Neuronal stem cell (in vitro differentiated cells): ENCODE measurements at regions not wholly inside any gene's neighbourhood (a gene's known extent, or its start where the extent isn't known, plus 50 kb on each side); places are given as distances from the start of the nearest gene placed in this dataset.

Experiments
- DNase-seq: peaks from one replicate; pipeline ENCODE4 v3.0.0-alpha.2; 2013; ENCODE audit warnings: low spot score
- H2AFZ ChIP-seq: one replicate; pipeline ENCODE4 v1.6.1; 2013; ENCODE audit warnings: mild to moderate bottlenecking, low read length, inconsistent platforms
- H2AK5ac ChIP-seq: 2 replicates; pipeline ENCODE4 v1.6.1; 2013; ENCODE audit warnings: low read depth, mild to moderate bottlenecking, inconsistent platforms, low read length, moderate library complexity, mixed read lengths
- H2BK120ac ChIP-seq: 2 replicates; pipeline ENCODE4 v1.6.1; 2013; ENCODE audit warnings: low read depth, mild to moderate bottlenecking, inconsistent platforms, low read length, moderate library complexity, mixed read lengths
- H2BK12ac ChIP-seq: one replicate; pipeline ENCODE4 v1.6.1; 2013; ENCODE audit warnings: low read length, inconsistent platforms
- H2BK15ac ChIP-seq: 2 replicates; pipeline ENCODE4 v1.6.1; 2013; ENCODE audit warnings: mild to moderate bottlenecking, low read length, inconsistent platforms, mixed read lengths
- H2BK5ac ChIP-seq: one replicate; pipeline ENCODE4 v1.6.1; 2013; ENCODE audit warnings: inconsistent platforms, mild to moderate bottlenecking, low read length, moderate library complexity
- H3K14ac ChIP-seq: one replicate; pipeline ENCODE4 v1.6.1; 2013; ENCODE audit warnings: low read length, inconsistent platforms
- H3K18ac ChIP-seq: 2 replicates; pipeline ENCODE4 v1.6.1; 2013; ENCODE audit warnings: low read length, inconsistent platforms
- H3K23ac ChIP-seq: 2 replicates; pipeline ENCODE4 v1.6.1; 2013; ENCODE audit warnings: low read depth, mild to moderate bottlenecking, mixed read lengths, low read length, inconsistent platforms; ENCODE audit not compliant: poor library complexity
- H3K27ac ChIP-seq: replicated peaks from 3 replicates; pipeline ENCODE4 v1.5.1; 2013; ENCODE audit warnings: low read length, inconsistent platforms
- H3K27me3 ChIP-seq, 3 experiments: 2 replicates each; pipeline ENCODE4 v1.6.1; 2013; ENCODE audit warnings: low read length in 3 of 3, mild to moderate bottlenecking in 2 of 3, inconsistent platforms in 1 of 3, low read depth in 1 of 3, mixed read lengths in 1 of 3, moderate library complexity in 1 of 3; ENCODE audit not compliant: control insufficient read depth in 3 of 3, insufficient read depth in 3 of 3
- H3K36me3 ChIP-seq, 2 donors: replicated peaks in 1 of 2; 2 replicates each; pipeline ENCODE4 v1.6.1; 2013; ENCODE audit warnings: low read length in 2 of 2; ENCODE audit not compliant: control insufficient read depth in 2 of 2, insufficient read depth in 2 of 2
- H3K4ac ChIP-seq: 2 replicates; pipeline ENCODE4 v1.6.1; 2013; ENCODE audit warnings: inconsistent platforms, mild to moderate bottlenecking, low read length, moderate library complexity
- H3K4me1 ChIP-seq, 2 donors: 1 replicate in 1 of 2; 2 replicates in 1 of 2; pipeline ENCODE4 v1.6.1; 2013; ENCODE audit warnings: low read length in 2 of 2, low read depth in 1 of 2; ENCODE audit not compliant: control insufficient read depth in 2 of 2, insufficient read depth in 1 of 2
- H3K4me2 ChIP-seq: one replicate; pipeline ENCODE4 v1.6.1; 2013; ENCODE audit warnings: mild to moderate bottlenecking, low read length, inconsistent platforms; ENCODE audit not compliant: insufficient read depth, poor library complexity, severe bottlenecking
- H3K4me3 ChIP-seq, 2 donors: 2 replicates each; pipeline ENCODE4 v1.5.1; 2013; ENCODE audit warnings: low read length in 2 of 2, mild to moderate bottlenecking in 2 of 2, inconsistent platforms in 1 of 2, moderate library complexity in 1 of 2
- H3K79me1 ChIP-seq: one replicate; pipeline ENCODE4 v1.6.1; 2013; ENCODE audit warnings: low read depth, mild to moderate bottlenecking, inconsistent platforms, low read length, moderate library complexity
- H3K9ac ChIP-seq: one replicate; pipeline ENCODE4 v1.6.1; 2013; ENCODE audit warnings: mild to moderate bottlenecking, low read depth, low read length, inconsistent platforms; ENCODE audit not compliant: poor library complexity
- H3K9me3 ChIP-seq, 2 donors: replicated peaks in 1 of 2; 2 replicates each; pipeline versions ENCODE3 to v1.6.1; 2013; ENCODE audit warnings: low read length in 2 of 2, mild to moderate bottlenecking in 2 of 2, inconsistent platforms in 1 of 2, low read depth in 1 of 2, mixed read lengths in 1 of 2, moderate library complexity in 1 of 2; ENCODE audit not compliant: control insufficient read depth in 2 of 2, insufficient read depth in 1 of 2
- H4K8ac ChIP-seq: one replicate; pipeline ENCODE4 v1.6.1; 2013; ENCODE audit warnings: low read depth, mild to moderate bottlenecking, inconsistent platforms, low read length, moderate library complexity
- H4K91ac ChIP-seq: one replicate; pipeline ENCODE4 v1.6.1; 2013; ENCODE audit warnings: low read length, low read depth, mild to moderate bottlenecking, inconsistent platforms; ENCODE audit not compliant: poor library complexity
- WGBS, 2 donors: extraction: QIAGEN DNeasy Blood & Tissue Kit; methylation state at CpG; one replicate each; pipeline ENCODE4 v1.1.7; 2013; ENCODE audit warnings: missing lambda C conversion rate in 2 of 2, mixed read lengths in 1 of 2; ENCODE audit not compliant: insufficient read length in 2 of 2, insufficient replicate concordance in 1 of 2; ENCODE audit errors: extremely low coverage in 2 of 2; 5-methylcytosine and 5-hydroxymethylcytosine counted together

DNA sequence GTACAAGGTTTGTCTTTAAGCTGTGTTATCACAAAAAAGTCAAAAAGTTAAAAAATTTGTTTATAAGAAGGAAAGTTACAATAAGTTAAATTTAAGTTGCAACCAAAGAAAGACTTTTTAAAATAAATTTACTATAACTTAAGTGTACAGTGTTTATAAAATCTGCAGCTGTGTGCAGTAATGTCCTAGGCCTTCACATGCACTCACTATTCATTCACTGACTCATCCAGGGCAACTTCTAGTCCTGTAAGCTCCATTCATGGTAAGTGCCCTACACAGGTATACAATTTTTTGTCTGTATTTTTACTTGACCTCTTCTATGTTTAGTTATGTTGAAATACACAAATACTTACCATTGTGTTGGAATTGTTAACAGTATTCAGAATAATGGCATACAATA lies 667.9 kb upstream of the SLITRK5 start:
- Histone ChIP-seq H4K8ac (no peak overlapping the region), H3K4me1 (no peaks in the 10 kb centered on the region), H2BK12ac (no peak overlapping the region), H4K91ac (no peak overlapping the region), H3K9ac (no peak overlapping the region), H2BK120ac (no peak overlapping the region), H3K4me3 (no peak overlapping the region), H3K79me1 (no peaks in the 10 kb centered on the region), H3K36me3 (no peaks in the 10 kb centered on the region), H2AK5ac (no peak overlapping the region), H3K4me2 (no peak overlapping the region), H2BK15ac (no peak overlapping the region), H3K18ac (no peak overlapping the region), H2AFZ (no peak overlapping the region), H2BK5ac (no peak overlapping the region), H3K23ac (no peak overlapping the region), H3K4ac (no peak overlapping the region), H3K9me3 (no peaks in the 10 kb centered on the region), H3K27me3 (no peaks in the 10 kb centered on the region), H3K14ac (no peak overlapping the region), H3K27ac (no peak overlapping the region)
- no peak for DNase-seq

GRCh38 chr13:87005511-87005910 lies 665.7 kb upstream of the SLITRK5 start:
- H3K4me2 ChIP-seq: no peak overlapping the region
- no peak overlapping the region for H3K18ac ChIP-seq
- no peak overlapping the region for H3K14ac ChIP-seq
- no peaks in the 10 kb centered on the region for H3K36me3 ChIP-seq
- H3K27ac ChIP-seq: no peak overlapping the region
- no peak overlapping the region for H2BK15ac ChIP-seq
- no peak overlapping the region for H2AK5ac ChIP-seq
- no peak overlapping the region for H4K8ac ChIP-seq
- no peaks in the 10 kb centered on the region for H3K4me1 ChIP-seq
- H3K79me1 ChIP-seq: no peaks in the 10 kb centered on the region
- no peak overlapping the region for H2BK12ac ChIP-seq
- H2BK5ac ChIP-seq: no peak overlapping the region
- no peak overlapping the region for H3K9ac ChIP-seq
- H3K4ac ChIP-seq: no peak overlapping the region
- no peak for DNase-seq
- no peak overlapping the region for H2AFZ ChIP-seq
- no peak overlapping the region for H4K91ac ChIP-seq
- H3K9me3 ChIP-seq: peaks cover 0 to 10% of the 10 kb centered on the region in 2 donors
- H2BK120ac ChIP-seq: no peak overlapping the region
- H3K27me3 ChIP-seq: no peaks in the 10 kb centered on the region
- no peak overlapping the region for H3K4me3 ChIP-seq
- no CpG with 5 or more reads among the region's 2 CpGs for WGBS, 2 donors
- H3K23ac ChIP-seq: no peak overlapping the region

DNA sequence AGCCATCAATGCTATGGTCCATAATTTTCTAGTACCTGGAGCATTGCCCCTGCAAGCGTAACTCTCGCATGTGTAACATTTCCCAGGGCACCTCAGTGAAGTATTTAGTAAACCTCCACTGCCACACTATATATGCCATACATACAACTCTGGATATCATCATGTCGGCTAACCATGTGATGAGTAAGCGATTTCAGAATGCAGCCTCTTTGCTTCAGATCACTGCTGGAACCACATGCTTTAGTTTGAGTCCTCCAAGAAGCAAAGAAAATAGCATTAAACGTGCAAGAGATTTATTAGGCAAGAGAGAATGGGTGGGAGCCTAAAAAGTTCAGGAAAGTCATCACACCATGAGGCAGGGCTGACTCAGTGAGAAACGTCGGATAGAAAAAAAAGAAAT lies 635.6 kb upstream of the SLITRK5 start:
- H3K27ac ChIP-seq: no peak overlapping the region
- no peak overlapping the region for H2BK15ac ChIP-seq
- no peak overlapping the region for H2AK5ac ChIP-seq
- H3K9ac ChIP-seq: no peak overlapping the region
- no peak overlapping the region for H2BK5ac ChIP-seq
- H3K4me3 ChIP-seq: no peak overlapping the region
- no peak overlapping the region for H4K8ac ChIP-seq
- H3K4me2 ChIP-seq: no peak overlapping the region
- H2BK120ac ChIP-seq: no peak overlapping the region
- no peaks in the 10 kb centered on the region for H3K79me1 ChIP-seq
- WGBS, 2 donors: no CpG with 5 or more reads among the region's 7 CpGs
- no peak overlapping the region for H3K23ac ChIP-seq
- H3K36me3 ChIP-seq: no peaks in the 10 kb centered on the region
- no peak overlapping the region for H2BK12ac ChIP-seq
- no peaks in the 10 kb centered on the region for H3K4me1 ChIP-seq
- no peaks in the 10 kb centered on the region for H3K9me3 ChIP-seq
- H3K4ac ChIP-seq: no peak overlapping the region
- H3K27me3 ChIP-seq: no peaks in the 10 kb centered on the region
- no peak overlapping the region for H3K14ac ChIP-seq
- H3K18ac ChIP-seq: no peak overlapping the region
- H4K91ac ChIP-seq: no peak overlapping the region
- no peak overlapping the region for H2AFZ ChIP-seq
- no peak for DNase-seq

DNA sequence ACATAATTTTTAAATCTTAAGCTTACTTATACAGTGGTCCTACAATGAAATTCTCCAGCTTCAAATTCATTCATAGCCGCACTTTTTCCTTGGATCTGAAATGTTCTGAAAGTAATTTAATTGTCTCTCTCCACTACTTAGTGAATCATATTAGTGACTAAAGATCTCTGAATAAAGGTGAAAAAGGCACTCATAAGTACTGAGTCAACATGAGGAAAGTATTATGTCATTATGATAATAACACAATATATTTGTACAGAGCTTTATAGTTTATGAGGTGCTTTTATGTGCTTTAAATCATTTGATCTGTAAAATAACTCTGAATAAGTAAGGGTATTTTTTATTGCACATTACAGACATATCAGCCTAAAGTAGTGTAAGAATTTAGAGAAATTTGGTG lies 628.2 kb upstream of the SLITRK5 start:
- Histone ChIP-seq H2AFZ (no peak overlapping the region), H2BK120ac (no peak overlapping the region), H3K14ac (no peak overlapping the region), H3K23ac (no peak overlapping the region), H3K79me1 (no peaks in the 10 kb centered on the region), H2BK12ac (no peak overlapping the region), H2BK15ac (no peak overlapping the region), H3K4me3 (no peak overlapping the region), H3K27ac (no peak overlapping the region), H3K18ac (no peak overlapping the region), H3K9ac (no peak overlapping the region), H3K36me3 (no peaks in the 10 kb centered on the region), H3K9me3 (no peaks in the 10 kb centered on the region), H3K4me2 (no peak overlapping the region), H4K8ac (no peak overlapping the region), H4K91ac (no peak overlapping the region), H2AK5ac (no peak overlapping the region), H2BK5ac (no peak overlapping the region), H3K4me1 (no peaks in the 10 kb centered on the region), H3K27me3 (no peaks in the 10 kb centered on the region), H3K4ac (no peak overlapping the region)
- WGBS, 2 donors: no CpG with 5 or more reads among the region's 1 CpG
- no peak for DNase-seq
